ENCODE measurements at regions not wholly inside any gene's neighbourhood (a gene's known extent, or its start where the extent isn't known, plus 50 kb on each side); places are given as distances from the start of the nearest gene placed in this dataset.

DNA sequence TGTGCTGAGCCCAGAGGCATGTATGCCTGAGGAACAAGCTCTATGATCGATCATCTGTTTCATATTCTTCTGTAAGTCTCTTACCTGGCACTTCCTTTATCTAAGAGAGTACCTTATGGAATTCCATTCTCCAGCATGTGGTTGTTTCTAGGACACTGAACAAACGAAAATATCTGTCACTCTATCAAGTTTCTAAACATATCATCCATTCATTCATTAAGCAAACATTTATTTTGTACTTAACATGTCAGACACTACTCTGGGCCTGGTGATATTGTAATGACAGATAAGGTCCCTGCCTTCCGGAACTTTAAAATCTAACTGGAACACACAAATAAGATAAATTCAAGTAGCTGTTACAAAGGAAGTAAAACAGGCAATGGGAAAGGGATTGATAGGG lies 477.1 kb downstream of the IGSF11 start:
- TF ChIP-seq, protein P1, sequence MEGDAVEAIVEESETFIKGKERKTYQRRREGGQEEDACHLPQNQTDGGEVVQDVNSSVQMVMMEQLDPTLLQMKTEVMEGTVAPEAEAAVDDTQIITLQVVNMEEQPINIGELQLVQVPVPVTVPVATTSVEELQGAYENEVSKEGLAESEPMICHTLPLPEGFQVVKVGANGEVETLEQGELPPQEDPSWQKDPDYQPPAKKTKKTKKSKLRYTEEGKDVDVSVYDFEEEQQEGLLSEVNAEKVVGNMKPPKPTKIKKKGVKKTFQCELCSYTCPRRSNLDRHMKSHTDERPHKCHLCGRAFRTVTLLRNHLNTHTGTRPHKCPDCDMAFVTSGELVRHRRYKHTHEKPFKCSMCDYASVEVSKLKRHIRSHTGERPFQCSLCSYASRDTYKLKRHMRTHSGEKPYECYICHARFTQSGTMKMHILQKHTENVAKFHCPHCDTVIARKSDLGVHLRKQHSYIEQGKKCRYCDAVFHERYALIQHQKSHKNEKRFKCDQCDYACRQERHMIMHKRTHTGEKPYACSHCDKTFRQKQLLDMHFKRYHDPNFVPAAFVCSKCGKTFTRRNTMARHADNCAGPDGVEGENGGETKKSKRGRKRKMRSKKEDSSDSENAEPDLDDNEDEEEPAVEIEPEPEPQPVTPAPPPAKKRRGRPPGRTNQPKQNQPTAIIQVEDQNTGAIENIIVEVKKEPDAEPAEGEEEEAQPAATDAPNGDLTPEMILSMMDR (IDR thresholded peaks at IDR 0.05 in 4 of 5, conservative IDR thresholded peaks at IDR 0.05 in 1 of 5), result no peak
- no peak for TF ChIP-seq POLR2A (IDR thresholded peaks at IDR 0.05)

Data from gastrocnemius medialis (tissue), 4 donors.